ENCODE measurements at regions not wholly inside any gene's neighbourhood (a gene's known extent, or its start where the extent isn't known, plus 50 kb on each side); places are given as distances from the start of the nearest gene placed in this dataset.

GRCh38 chr2:16293871-16294270, 353.5 kb downstream of the MYCN start:
- POLR2A ChIA-PET (ENCODE audit: unreplicated experiment): no interaction called here
- TF ChIP-seq POLR2A (IDR thresholded peaks at IDR 0.05; ENCODE audit: low read depth, low read length) (no peak), BHLHE40 (IDR thresholded peaks at IDR 0.05; ENCODE audit: low read depth, low read length) (no peak), CTCF (conservative IDR thresholded peaks at IDR 0.05; ENCODE audit: low read depth, low read length) (no peak), RFX5 (IDR thresholded peaks at IDR 0.05; ENCODE audit: low read depth, low read length) (no peak), NFE2L2 (IDR thresholded peaks at IDR 0.05; ENCODE audit: low read depth, low read length) (no peak), FOS (IDR thresholded peaks at IDR 0.05; ENCODE audit: low read depth, low read length) (no peak), ELK1 (IDR thresholded peaks at IDR 0.05; ENCODE audit: borderline replicate concordance, low read depth, low read length) (no peak), RAD21 (IDR thresholded peaks at IDR 0.05; ENCODE audit: low read length) (no peak)
- H3K79me1 ChIP-seq (ENCODE audit: low read depth in 1 of 2, low read length in 2 of 2): no peaks in the 10 kb centered on the region
- H3K27ac ChIP-seq (ENCODE audit: insufficient read depth, low read length): no peak overlapping the region
- no peak overlapping the region for H2AK9ac ChIP-seq (replicated peaks; ENCODE audit: low read depth, low read length, poor library complexity)
- H3K9ac ChIP-seq (ENCODE audit: low read depth, low read length): no peak overlapping the region
- no peaks in the 10 kb centered on the region for H3K9me1 ChIP-seq (ENCODE audit: insufficient read depth, low read length)
- no peaks in the 10 kb centered on the region for H3K27me3 ChIP-seq (ENCODE audit: control insufficient read depth, insufficient read depth, low read length)
- no TSS peak for BruUV-seq (replicated peaks)
- no peak overlapping the region for H3K18ac ChIP-seq (ENCODE audit: low read depth, low read length)
- no peaks in the 10 kb centered on the region for H3K36me3 ChIP-seq (ENCODE audit: control insufficient read depth, insufficient read depth, low read length)
- no peak overlapping the region for H2AFZ ChIP-seq (replicated peaks; ENCODE audit: low read length, poor library complexity)
- H3K9me3 ChIP-seq (ENCODE audit: control insufficient read depth, insufficient read depth, low read length): peaks cover 24% of the 10 kb centered on the region
- H3K23ac ChIP-seq (ENCODE audit: low read depth, low read length): no peak overlapping the region
- no peak overlapping the region for H2BK120ac ChIP-seq (ENCODE audit: low read depth, low read length)
- DNase-seq: no peak
- no peak overlapping the region for H2AK5ac ChIP-seq (ENCODE audit: low read depth, low read length)
- H2BK15ac ChIP-seq (ENCODE audit: low read depth, low read length): no peak overlapping the region
- no peak overlapping the region for H4K8ac ChIP-seq (ENCODE audit: low read depth in 2 of 2, low read length in 2 of 2)
- CTCF ChIA-PET: no interaction called here
- H4K20me1 ChIP-seq (ENCODE audit: insufficient read depth, low read length): no peaks in the 10 kb centered on the region
- in situ Hi-C loops (cut with MboI; ENCODE audit: low sequenced_read_pairs) (no loop called here), dilution Hi-C loops (cut with HindIII; ENCODE audit: low sequenced_read_pairs, unreplicated experiment) (no loop called here), intact Hi-C loops (cut with micrococcal nuclease) (no loop called here)
- H4K5ac ChIP-seq (ENCODE audit: low read depth, low read length): no peak overlapping the region
- no peak overlapping the region for H3K4ac ChIP-seq (ENCODE audit: low read depth, low read length)
- H3K14ac ChIP-seq (replicated peaks; ENCODE audit: low read depth, low read length): no peak overlapping the region
- H3K4me2 ChIP-seq (ENCODE audit: low read depth, low read length): no peak overlapping the region
- no peak overlapping the region for H4K91ac ChIP-seq (ENCODE audit: insufficient read depth, low read depth, low read length)
- ATAC-seq (ENCODE audit: low read depth): no peak
- H3K4me3 ChIP-seq (ENCODE audit: insufficient read depth, low read depth, low read length): no peak overlapping the region
- no peak overlapping the region for H2BK5ac ChIP-seq (ENCODE audit: low read depth, low read length, poor library complexity, severe bottlenecking)
- no peaks in the 10 kb centered on the region for H3K4me1 ChIP-seq (ENCODE audit: control insufficient read depth, insufficient read depth, low read length)
- no peak overlapping the region for H3K56ac ChIP-seq (ENCODE audit: extremely low read depth, insufficient read depth, low read length)
- no peak overlapping the region for H2BK20ac ChIP-seq (ENCODE audit: low read depth, low read length)
- no CpG with 5 or more reads among the region's 1 CpG for WGBS, 2 experiments (ENCODE audit: extremely low coverage in 2 of 2, insufficient read length in 1 of 2)

All from IMR-90 (cell line).